ENCODE measurements at regions not wholly inside any gene's neighbourhood (a gene's known extent, or its start where the extent isn't known, plus 50 kb on each side); places are given as distances from the start of the nearest gene placed in this dataset.

- no peak for DNase-seq
- Histone ChIP-seq H3K4me2 (no peak overlapping the region), H3K79me2 (ENCODE audit: low read depth) (no peaks in the 10 kb centered on the region), H3K27ac (no peak overlapping the region), H3K9me3 (ENCODE audit: insufficient read depth, low read depth) (no peaks in the 10 kb centered on the region), H4K20me1 (ENCODE audit: insufficient read depth) (no peaks in the 10 kb centered on the region), H3K27me3 (ENCODE audit: insufficient read depth, low read depth) (peaks cover 90% of the 10 kb centered on the region), H3K9me2 (ENCODE audit: insufficient read depth) (no peaks in the 10 kb centered on the region), H3F3A (ENCODE audit: insufficient read depth, low read depth) (no peaks in the 10 kb centered on the region), H2AFZ (no peak overlapping the region), H3K4me1 (replicated peaks; ENCODE audit: insufficient read depth) (no peaks in the 10 kb centered on the region), H3K4me3 (no peak overlapping the region), H3K36me3 (ENCODE audit: low read depth) (no peaks in the 10 kb centered on the region)
- intact Hi-C loops (cut with micrococcal nuclease; ENCODE audit: unreplicated experiment) = no loop called here
- no TSS peak for BruUV-seq (replicated peaks)
- TF ChIP-seq CTCF (conservative IDR thresholded peaks at IDR 0.05) (no peak), EZH2 (IDR thresholded peaks at IDR 0.05; ENCODE audit: low read depth) (no peak)
- ChIA-PET CTCF (no interaction called here), POLR2A (ENCODE audit: unreplicated experiment) (no interaction called here)
Measured at GRCh38 chr11:119991022-119991404, 146.9 kb downstream of the TRIM29 start.

GRCh38 chr11:119990309-119991021 is 147.4 kb downstream of the TRIM29 start:
- Histone ChIP-seq H3K4me2 (no peak overlapping the region), H3K9me3 (ENCODE audit: insufficient read depth, low read depth) (no peaks in the 10 kb centered on the region), H3K27me3 (ENCODE audit: insufficient read depth, low read depth) (peaks cover 90% of the 10 kb centered on the region), H3K4me3 (no peak overlapping the region), H4K20me1 (ENCODE audit: insufficient read depth) (no peaks in the 10 kb centered on the region), H3F3A (ENCODE audit: insufficient read depth, low read depth) (no peaks in the 10 kb centered on the region), H3K36me3 (ENCODE audit: low read depth) (no peaks in the 10 kb centered on the region), H3K27ac (no peak overlapping the region), H2AFZ (no peak overlapping the region), H3K9me2 (ENCODE audit: insufficient read depth) (no peaks in the 10 kb centered on the region), H3K79me2 (ENCODE audit: low read depth) (no peaks in the 10 kb centered on the region), H3K4me1 (replicated peaks; ENCODE audit: insufficient read depth) (no peaks in the 10 kb centered on the region)
- BruUV-seq (replicated peaks) = no TSS peak
- intact Hi-C loops (cut with micrococcal nuclease; ENCODE audit: unreplicated experiment) = no loop called here
- no peak for TF ChIP-seq CTCF (conservative IDR thresholded peaks at IDR 0.05)
- no peak for TF ChIP-seq EZH2 (IDR thresholded peaks at IDR 0.05; ENCODE audit: low read depth)
- ChIA-PET CTCF (no interaction called here), POLR2A (ENCODE audit: unreplicated experiment) (no interaction called here)
- no peak for DNase-seq

- CTCF ChIA-PET = no interaction called here
- POLR2A ChIA-PET (ENCODE audit: unreplicated experiment) = no interaction called here
- Histone ChIP-seq H3F3A (ENCODE audit: insufficient read depth, low read depth) (no peaks in the 10 kb centered on the region), H3K79me2 (ENCODE audit: low read depth) (no peaks in the 10 kb centered on the region), H2AFZ (no peak overlapping the region), H3K27me3 (ENCODE audit: insufficient read depth, low read depth) (peaks cover 94% of the 10 kb centered on the region), H4K20me1 (ENCODE audit: insufficient read depth) (no peaks in the 10 kb centered on the region), H3K27ac (no peak overlapping the region), H3K4me1 (replicated peaks; ENCODE audit: insufficient read depth) (no peaks in the 10 kb centered on the region), H3K9me2 (ENCODE audit: insufficient read depth) (no peaks in the 10 kb centered on the region), H3K4me2 (no peak overlapping the region), H3K4me3 (no peak overlapping the region), H3K9me3 (ENCODE audit: insufficient read depth, low read depth) (no peaks in the 10 kb centered on the region), H3K36me3 (ENCODE audit: low read depth) (no peaks in the 10 kb centered on the region)
- no peak for DNase-seq
- BruUV-seq (replicated peaks) = no TSS peak
- no peak for TF ChIP-seq CTCF (conservative IDR thresholded peaks at IDR 0.05)
- TF ChIP-seq EZH2 (IDR thresholded peaks at IDR 0.05; ENCODE audit: low read depth) = no peak
- intact Hi-C loops (cut with micrococcal nuclease; ENCODE audit: unreplicated experiment) = no loop called here
Measured at GRCh38 chr11:119989159-119989821, 148.6 kb downstream of the TRIM29 start.
